PC-3 (cell line): ENCODE measurements at regions not wholly inside any gene's neighbourhood (a gene's known extent, or its start where the extent isn't known, plus 50 kb on each side); places are given as distances from the start of the nearest gene placed in this dataset.

ENCODE experiments used
- EZH2 ChIP-seq: fragments of 300-600 bp; sonication (generic); IDR thresholded peaks from one replicate; pipeline ENCODE4 v1.6.1; 2017; ENCODE audit warnings: antibody characterized with exemption, mild to moderate bottlenecking, low read length; ENCODE audit not compliant: unreplicated experiment
- EZH2phosphoT487 ChIP-seq: fragments of 300-600 bp; sonication (generic); IDR thresholded peaks from 2 replicates; pipeline ENCODE4 v1.6.1; 2018; ENCODE audit warnings: mild to moderate bottlenecking, antibody characterized with exemption, low read length, borderline replicate concordance
- TF ChIP-seq, protein P1 (sequence below): fragments of 300-600 bp; sonication (generic); conservative IDR thresholded peaks from 2 replicates; pipeline ENCODE4 v1.5.1; 2017; ENCODE audit warnings: antibody characterized with exemption, low read depth, mild to moderate bottlenecking, low read length

GRCh38 chr4:178426871-178427270, 984.6 kb upstream of the AGA start:
- TF ChIP-seq, protein P1, sequence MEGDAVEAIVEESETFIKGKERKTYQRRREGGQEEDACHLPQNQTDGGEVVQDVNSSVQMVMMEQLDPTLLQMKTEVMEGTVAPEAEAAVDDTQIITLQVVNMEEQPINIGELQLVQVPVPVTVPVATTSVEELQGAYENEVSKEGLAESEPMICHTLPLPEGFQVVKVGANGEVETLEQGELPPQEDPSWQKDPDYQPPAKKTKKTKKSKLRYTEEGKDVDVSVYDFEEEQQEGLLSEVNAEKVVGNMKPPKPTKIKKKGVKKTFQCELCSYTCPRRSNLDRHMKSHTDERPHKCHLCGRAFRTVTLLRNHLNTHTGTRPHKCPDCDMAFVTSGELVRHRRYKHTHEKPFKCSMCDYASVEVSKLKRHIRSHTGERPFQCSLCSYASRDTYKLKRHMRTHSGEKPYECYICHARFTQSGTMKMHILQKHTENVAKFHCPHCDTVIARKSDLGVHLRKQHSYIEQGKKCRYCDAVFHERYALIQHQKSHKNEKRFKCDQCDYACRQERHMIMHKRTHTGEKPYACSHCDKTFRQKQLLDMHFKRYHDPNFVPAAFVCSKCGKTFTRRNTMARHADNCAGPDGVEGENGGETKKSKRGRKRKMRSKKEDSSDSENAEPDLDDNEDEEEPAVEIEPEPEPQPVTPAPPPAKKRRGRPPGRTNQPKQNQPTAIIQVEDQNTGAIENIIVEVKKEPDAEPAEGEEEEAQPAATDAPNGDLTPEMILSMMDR = no peak
- no peak for TF ChIP-seq EZH2
- TF ChIP-seq EZH2phosphoT487 = no peak
